Fibroblast of the aortic adventitia (primary cell): ENCODE measurements at regions not wholly inside any gene's neighbourhood (a gene's known extent, or its start where the extent isn't known, plus 50 kb on each side); places are given as distances from the start of the nearest gene placed in this dataset.

Experiments
- DNase-seq: peaks from one replicate; pipeline ENCODE4 v3.0.0-alpha.2; 2010; ENCODE audit warnings: low read depth
- H3K4me3 ChIP-seq: 2 replicates; pipeline ENCODE4 v1.5.1; 2011; ENCODE audit warnings: low read depth, mild to moderate bottlenecking, control low read depth, low read length, moderate library complexity
- CTCF ChIP-seq: IDR thresholded peaks from 2 replicates; pipeline ENCODE4 v1.5.1; 2011; ENCODE audit warnings: mild to moderate bottlenecking, low read length, control low read depth, inconsistent platforms; ENCODE audit not compliant: insufficient read depth

DNA sequence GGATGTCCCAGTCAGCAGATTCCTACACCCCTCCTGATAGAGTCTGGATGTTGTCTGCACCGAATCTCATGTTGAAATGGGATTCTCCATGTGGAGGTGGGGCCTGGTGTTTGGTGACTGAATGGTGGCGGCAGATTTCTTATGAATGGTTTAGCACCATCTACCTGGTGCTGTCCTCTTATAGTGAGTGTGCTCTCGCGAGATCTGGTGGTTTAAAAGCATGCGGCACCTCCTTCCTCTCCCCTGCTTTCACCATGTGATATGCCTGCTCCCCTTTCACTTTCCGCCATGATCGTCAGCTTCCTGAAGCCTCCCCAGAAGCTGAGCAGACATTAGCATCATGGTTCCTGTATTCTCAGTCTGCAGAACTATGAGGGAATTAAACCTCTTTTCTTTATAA is 135.2 kb upstream of the SLC6A11 start:
- H3K4me3 ChIP-seq: no peak overlapping the region
- no peak for TF ChIP-seq CTCF
- no peak for DNase-seq

DNA sequence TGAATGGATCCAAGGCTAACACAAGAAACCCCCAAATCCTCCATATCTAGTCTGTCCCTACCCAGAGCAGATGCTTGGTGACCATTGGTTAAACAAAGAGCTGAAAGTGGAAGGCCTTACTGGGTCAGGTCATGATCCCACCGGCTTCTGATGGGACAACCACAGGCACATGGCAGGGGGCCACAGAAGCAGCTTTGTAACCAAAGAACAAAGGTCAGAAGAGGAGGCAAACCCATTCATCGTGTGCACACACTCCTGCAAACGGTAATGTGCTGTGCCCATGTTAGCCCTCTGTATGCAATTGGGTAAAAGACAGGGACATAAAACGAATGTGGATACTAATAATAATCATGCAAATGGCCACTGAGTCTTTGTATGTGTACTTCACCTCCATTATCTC is 133.3 kb upstream of the SLC6A11 start:
- no peak for TF ChIP-seq CTCF
- no peak overlapping the region for H3K4me3 ChIP-seq
- no peak for DNase-seq

DNA sequence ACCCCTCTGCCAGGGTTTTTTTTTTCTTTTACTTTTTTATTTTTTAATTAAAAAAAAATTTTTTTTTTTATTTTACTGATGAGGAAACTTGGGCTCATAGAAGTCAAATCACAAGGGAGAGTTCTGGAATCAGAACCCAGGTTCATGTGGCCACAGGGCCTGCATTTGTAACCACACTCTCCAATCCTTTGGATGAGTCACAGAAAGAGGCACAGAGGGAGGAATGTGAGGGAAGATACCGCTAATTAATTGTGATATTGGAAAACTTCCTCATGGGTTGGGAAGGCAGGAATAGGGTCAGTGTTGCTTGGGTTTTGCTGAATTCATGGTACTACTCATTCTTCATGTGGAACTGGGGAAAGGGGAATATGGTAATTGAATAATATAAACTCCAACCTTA is 132.9 kb upstream of the SLC6A11 start:
- no peak overlapping the region for H3K4me3 ChIP-seq
- TF ChIP-seq CTCF: no peak
- DNase-seq: no peak

DNA sequence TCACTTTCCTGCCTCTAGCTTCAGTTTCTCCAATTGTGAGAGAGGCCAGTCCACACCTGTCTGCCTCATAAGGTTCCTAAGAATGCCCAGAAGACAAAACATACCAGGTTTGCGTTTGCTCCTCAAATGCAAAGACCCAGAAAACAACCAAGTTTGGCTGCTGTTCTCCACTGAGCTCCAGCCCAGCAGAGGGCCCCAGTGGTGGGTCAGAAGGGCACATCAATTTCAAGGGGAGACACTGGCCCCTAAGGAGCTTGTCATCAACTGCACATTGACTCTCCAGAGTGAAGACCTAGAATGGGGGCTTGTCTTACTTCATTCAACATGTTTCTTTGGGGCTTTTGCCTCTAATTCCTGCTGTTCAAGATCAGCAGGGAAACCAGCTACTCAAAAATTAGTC is 127.9 kb upstream of the SLC6A11 start:
- DNase-seq: no peak
- H3K4me3 ChIP-seq: no peak overlapping the region
- no peak for TF ChIP-seq CTCF

GRCh38 chr3:10688548-10689172 is 127.4 kb upstream of the SLC6A11 start:
- DNase-seq: no peak
- no peak overlapping the region for H3K4me3 ChIP-seq

GRCh38 chr3:10692039-10692622 is 123.9 kb upstream of the SLC6A11 start:
- no peak overlapping the region for H3K4me3 ChIP-seq
- TF ChIP-seq CTCF: no peak
- DNase-seq: no peak

More at GRCh38 chr3:10688548-10689172, 127.4 kb upstream of the SLC6A11 start:
- no peak for TF ChIP-seq CTCF

DNA sequence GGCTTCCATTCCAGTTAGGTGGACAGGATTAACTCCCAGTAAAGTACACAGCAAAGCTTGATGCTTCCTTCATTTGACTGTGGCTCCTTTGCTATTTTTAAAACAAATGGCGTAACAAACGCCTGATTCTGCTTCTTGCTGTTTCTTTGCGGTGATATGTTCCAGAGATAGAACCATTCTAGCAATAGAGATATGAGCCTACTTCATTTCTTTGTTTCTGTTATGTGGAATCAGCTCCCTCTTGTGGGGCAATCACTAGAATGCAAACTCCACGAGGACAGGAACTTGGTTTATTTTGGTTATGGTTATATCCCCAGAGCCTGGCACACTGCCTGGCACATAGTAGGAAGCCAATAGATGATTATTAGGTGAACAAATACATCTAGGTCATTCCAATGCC is 122.6 kb upstream of the SLC6A11 start:
- peak; percentile 9 for TF ChIP-seq CTCF
- peak; percentile 6 for DNase-seq
- no peak overlapping the region for H3K4me3 ChIP-seq
